CD4-positive, alpha-beta T cell treated with Interleukin-4 for 1 hour (primary cell): ENCODE measurements at regions not wholly inside any gene's neighbourhood (a gene's known extent, or its start where the extent isn't known, plus 50 kb on each side); places are given as distances from the start of the nearest gene placed in this dataset.

Experiments used
- DNase-seq, 2 donors: peaks; one replicate each; pipeline ENCODE4 v3.0.0-alpha.2; 2020 to 2022

- no peak for DNase-seq
Observed at GRCh38 chr7:124413029-124413428, 352.6 kb downstream of the GPR37 start.

GRCh38 chr7:124412531-124412930 is 353.1 kb downstream of the GPR37 start:
- no peak for DNase-seq

DNA sequence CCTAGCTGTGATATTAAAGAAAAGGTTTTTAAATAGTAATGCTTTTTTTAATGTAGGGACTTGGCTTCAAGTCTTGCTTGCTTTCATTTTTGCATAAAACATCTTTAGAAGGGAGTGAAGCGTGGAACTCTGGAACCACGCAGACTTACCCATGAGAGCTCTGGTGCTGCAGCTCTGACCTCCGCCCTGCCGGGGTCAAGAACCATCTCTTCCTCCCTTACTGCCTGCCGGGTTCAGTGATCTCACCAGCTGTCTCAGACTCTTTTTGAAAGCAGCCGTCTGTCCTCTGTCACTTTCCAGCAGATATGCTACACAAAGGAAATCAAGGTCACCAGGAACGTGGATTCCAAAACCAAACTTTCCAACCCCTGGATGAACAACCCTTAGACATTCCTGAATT is 353.8 kb downstream of the GPR37 start:
- no peak for DNase-seq

- DNase-seq, result no peak
Observed at GRCh38 chr7:124403587-124403986, 362.0 kb downstream of the GPR37 start.

DNA sequence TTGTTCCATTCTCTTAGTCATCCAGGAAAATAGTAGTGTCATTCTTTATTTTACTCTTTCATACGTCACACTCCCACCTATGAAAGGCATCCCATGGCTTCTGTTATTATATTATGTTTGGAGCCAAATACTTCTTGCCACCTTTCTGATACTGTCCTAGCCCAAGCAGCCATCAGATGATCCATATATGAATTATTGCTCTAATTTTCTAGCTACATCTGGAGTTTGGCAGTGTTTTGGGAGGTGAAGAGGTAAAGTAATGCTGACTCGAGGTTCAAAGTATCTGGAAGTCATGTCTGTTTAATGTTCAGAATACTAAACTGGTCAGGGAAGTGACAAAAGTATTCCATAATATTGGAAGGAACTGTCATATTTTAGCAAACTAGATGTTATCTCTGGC is 362.5 kb downstream of the GPR37 start:
- DNase-seq, result no peak

DNA sequence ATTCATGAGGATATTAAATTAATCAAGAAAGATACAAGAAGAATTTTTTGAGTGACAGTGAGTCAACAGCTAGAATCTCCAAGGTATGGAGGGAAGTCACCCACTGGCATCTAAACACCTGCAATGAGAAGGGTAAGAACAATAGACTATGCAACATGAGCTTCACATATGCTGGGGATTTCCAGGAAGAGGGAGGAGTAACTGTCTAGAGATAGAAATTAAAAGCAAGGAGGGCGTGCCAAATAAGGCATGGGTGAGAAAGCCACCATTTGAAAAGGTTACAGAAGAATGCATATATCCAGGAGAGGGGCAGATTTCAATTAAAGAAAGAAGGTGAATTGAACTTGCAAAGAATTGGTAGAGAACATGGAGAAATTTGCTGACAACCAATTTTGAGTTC is 365.7 kb downstream of the GPR37 start:
- no peak for DNase-seq

DNA sequence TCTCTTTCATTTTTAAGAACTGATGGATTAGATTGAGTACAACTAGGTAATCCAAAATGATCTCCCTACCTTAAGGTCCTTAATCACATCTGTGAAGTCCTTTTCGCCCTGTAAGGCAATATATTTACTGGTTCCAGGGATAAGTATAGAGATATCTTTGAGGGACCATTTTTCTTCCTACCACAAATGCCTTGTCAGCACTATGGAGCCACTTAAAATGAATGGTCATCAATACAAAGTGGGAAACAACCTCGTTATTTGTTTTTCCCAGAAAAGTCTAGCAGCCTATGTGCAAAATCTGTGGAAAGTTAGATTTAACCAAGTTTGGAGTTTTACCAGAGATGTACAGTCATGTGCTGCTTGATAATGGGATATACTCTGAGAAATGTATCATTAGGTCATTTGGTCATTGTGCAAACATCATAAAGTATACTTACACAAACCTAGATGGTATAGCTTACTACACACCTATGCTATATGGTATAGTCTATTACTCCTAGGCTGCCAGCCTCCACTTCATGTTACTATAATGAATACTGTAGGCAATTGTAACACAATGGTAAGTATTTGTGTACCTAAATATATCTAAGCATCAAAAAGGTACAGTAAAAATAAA is 366.2 kb upstream of the TMEM229A start:
- no peak for DNase-seq

- no peak for DNase-seq
Observed at GRCh38 chr7:124397134-124397533, 364.3 kb upstream of the TMEM229A start.

DNA sequence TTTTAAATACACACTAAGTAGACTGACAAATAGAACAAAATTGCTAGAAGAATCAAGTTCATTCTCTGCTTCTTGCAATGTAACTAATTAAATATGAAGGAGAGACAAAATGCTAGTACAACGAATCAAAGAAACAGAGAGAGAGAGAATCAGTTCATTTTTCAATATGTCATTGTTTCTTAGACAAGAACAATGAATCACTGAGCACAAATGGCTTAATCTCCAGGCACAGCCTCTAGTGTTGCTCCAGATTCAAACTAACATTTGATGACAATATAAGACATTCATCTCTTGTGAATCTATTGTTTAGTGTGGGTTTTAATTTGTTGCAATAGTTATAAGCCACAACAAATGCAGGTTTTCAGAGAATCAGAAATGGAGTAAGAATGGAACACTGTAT is 357.4 kb upstream of the TMEM229A start:
- DNase-seq, result no peak

DNA sequence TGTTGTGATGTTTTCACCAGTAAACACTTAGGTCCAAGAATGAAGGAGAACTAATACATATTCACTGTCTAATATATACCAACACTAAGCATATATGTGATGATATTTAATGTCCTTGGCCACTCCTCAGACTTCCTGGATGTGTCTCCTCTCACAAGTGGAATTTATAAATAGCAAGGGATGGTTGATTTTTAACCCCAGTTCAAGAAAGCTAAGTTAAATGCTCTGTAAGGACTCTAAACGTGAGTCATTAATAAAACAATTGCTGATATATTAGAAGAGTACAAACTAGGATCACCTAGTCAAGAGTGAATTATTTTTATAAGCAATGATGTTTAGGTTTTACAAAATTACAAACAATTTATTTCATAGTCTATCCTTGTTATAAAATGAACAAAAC is 355.9 kb upstream of the TMEM229A start:
- DNase-seq, result no peak

- no peak for DNase-seq
Observed at GRCh38 chr7:124387056-124387455, 354.2 kb upstream of the TMEM229A start.

DNA sequence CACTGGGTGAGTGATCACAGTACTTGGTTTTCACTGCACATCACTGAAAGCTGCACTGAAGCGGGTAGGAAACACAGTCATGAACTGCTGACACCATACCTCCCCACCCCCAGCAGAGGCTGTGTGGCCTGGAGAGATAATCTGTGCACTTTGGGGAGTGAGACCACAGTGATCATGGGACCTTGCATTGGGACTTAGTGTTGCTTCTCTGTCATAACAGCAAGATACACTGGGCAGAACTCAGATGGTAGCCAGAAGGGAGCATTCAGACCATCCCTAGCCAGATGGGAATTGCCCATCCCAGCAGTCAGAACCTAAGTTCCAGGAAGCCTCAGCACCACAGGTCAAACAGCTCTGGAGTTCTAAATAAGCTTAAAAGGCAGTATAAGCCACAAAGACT is 346.4 kb upstream of the TMEM229A start:
- DNase-seq, result no peak

- DNase-seq, result no peak
Observed at GRCh38 chr7:124376111-124376510, 343.2 kb upstream of the TMEM229A start.

DNA sequence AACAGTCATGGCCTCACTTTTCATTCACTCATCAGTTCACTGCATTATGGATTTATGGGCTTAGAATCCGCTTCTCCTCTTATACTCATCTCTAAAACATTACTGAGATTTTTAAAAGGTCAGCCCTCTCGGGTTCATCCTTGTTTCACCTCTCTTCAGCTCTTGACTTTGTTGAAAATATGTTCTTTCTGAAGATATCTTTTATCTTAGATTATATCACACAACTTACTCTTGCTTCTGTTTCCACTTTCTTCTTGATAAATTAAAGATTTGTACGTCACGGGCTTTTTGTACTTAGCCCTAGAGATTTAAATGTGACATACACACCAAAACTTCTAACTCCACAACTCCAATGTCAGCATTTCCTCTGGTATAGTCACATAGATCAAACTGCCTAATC is 342.5 kb upstream of the TMEM229A start:
- no peak for DNase-seq

DNA sequence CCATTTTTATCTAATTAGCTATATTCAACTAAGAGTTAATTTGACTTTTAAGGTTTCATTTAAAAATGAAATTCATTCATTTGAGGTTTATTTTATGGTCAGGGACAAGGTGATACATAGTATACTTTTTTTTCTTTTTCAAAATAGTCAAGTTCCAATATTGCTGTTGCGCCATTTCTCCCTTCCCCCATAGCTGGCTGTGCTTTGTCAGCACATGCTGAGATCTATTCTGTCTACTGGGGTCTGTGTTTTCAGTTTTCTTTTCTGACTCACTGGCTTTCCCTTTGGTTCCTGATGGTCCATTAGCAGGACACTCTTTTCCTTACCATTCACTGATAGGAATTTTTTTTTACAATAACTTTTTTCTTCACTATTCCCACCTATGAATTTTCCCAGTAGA is 336.4 kb upstream of the TMEM229A start:
- DNase-seq, result no peak

GRCh38 chr7:124366118-124366517 is 333.3 kb upstream of the TMEM229A start:
- DNase-seq, result no peak

GRCh38 chr7:124364283-124364682 is 331.4 kb upstream of the TMEM229A start:
- DNase-seq, result no peak

DNA sequence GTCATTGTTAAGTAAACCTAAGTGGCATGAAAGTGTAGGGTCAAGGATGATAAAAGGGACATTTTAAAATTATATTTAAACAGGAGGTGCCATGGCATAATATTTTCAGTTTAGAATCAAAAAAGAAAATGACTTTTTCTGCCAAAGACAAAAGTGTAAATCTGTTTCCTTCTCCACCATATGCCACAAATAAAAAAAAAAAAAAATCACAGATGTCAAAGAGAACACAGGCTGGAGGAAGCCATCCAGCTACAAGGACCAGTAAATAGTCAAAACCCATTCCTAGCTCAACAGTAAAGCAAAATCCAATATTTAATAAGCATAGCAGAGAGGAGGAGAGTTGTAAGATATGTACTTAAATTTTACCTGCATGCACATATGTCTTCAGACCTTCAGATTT is 321.3 kb upstream of the TMEM229A start:
- no peak for DNase-seq

GRCh38 chr7:124351950-124352349 is 319.1 kb upstream of the TMEM229A start:
- no peak for DNase-seq

GRCh38 chr7:124349443-124349842 is 316.6 kb upstream of the TMEM229A start:
- DNase-seq, result no peak

DNA sequence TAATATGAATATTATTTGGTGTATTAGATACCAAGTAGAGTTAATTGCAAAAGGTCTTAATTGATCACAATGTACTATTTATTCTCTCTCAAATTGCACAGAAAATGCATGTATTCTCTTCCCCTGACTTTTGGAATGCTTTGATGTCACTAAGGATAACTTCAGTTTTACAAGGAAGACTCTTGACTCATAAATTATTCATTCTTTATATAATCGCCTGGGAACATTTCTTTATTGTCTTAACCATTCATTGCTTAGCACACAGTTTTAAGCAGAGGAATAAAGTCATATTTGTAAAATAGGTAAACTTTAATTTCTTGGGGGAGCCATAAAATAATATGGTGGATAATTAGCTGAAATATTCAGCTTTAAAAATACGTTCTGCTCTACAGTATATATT is 306.0 kb upstream of the TMEM229A start:
- DNase-seq, result no peak

GRCh38 chr7:124330731-124331407 is 298.0 kb upstream of the TMEM229A start:
- no peak for DNase-seq

DNA sequence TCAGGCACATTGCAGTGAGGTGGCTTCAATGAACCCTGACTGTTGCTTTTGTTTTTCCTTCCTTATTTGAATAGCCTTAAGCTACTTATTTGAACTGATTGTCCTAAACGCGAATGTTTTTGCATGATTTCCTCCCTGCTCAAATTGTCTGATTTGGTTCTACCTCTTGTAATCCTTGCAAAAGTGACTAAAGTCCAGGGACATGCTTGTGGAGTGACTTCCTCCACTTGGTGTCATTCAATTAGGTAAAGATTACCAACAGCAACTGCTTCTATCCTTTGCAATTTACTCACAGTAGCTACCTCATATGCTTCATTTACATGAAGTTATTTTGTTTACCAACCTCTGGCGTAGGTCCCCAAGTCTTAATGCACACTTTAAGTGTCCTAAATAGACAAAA is 295.9 kb upstream of the TMEM229A start:
- no peak for DNase-seq

DNA sequence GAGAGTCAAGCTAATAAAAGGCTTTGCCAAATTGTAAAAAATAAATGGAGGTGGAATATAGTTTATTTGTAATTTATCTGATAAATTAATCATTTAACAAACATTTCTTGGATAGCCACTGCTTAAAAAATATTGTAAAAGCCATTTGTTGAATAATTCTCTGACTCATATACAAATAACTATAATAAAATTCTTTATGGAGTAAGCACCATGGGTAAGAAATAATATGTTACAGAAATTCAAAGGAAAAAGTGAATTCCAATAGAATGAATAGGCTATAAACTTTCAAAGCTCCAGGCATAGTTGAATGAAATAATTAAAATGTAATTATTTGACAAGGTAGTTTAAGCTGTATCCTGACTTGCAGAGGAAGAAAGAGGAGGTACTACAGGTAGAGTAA is 291.4 kb upstream of the TMEM229A start:
- DNase-seq, result no peak

GRCh38 chr7:124323597-124323996 is 290.7 kb upstream of the TMEM229A start:
- no peak for DNase-seq
